Astrocyte (in vitro differentiated cells and primary cell): ENCODE measurements at regions not wholly inside any gene's neighbourhood (a gene's known extent, or its start where the extent isn't known, plus 50 kb on each side); places are given as distances from the start of the nearest gene placed in this dataset.

Experiments used
- EZH2 ChIP-seq: IDR thresholded peaks from 2 replicates; pipeline ENCODE4 v1.6.1; 2012; ENCODE audit warnings: mild to moderate bottlenecking, low read length, inconsistent platforms; ENCODE audit not compliant: insufficient read depth
- TF ChIP-seq, protein P1 (sequence below): IDR thresholded peaks from 2 replicates; pipeline ENCODE4 v1.5.1; 2011; ENCODE audit warnings: low read depth, mild to moderate bottlenecking, inconsistent platforms, low read length, moderate library complexity; ENCODE audit not compliant: insufficient read depth

DNA sequence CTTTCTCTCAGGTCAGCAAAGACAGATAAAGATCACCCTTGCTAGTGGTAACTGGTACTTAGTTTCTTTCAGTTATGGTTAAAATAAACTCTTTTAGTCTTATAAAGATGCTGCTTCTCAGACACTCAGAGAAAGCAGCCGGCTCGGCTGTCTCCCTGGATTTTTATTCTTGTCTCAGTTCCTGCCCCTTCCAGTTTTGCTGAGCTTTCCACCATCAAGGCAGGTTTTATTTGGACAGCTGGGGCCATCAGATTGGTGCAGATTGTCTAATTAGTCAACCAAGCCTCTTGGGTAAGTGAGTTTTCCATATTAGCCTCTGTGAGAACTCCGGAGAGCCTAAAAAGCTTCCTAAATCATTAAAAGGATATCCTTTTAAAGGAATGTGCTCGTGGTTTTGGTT, 130.8 kb upstream of the BMP4 start:
- TF ChIP-seq, protein P1, sequence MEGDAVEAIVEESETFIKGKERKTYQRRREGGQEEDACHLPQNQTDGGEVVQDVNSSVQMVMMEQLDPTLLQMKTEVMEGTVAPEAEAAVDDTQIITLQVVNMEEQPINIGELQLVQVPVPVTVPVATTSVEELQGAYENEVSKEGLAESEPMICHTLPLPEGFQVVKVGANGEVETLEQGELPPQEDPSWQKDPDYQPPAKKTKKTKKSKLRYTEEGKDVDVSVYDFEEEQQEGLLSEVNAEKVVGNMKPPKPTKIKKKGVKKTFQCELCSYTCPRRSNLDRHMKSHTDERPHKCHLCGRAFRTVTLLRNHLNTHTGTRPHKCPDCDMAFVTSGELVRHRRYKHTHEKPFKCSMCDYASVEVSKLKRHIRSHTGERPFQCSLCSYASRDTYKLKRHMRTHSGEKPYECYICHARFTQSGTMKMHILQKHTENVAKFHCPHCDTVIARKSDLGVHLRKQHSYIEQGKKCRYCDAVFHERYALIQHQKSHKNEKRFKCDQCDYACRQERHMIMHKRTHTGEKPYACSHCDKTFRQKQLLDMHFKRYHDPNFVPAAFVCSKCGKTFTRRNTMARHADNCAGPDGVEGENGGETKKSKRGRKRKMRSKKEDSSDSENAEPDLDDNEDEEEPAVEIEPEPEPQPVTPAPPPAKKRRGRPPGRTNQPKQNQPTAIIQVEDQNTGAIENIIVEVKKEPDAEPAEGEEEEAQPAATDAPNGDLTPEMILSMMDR: no peak
- TF ChIP-seq EZH2: no peak
